ENCODE measurements at regions not wholly inside any gene's neighbourhood (a gene's known extent, or its start where the extent isn't known, plus 50 kb on each side); places are given as distances from the start of the nearest gene placed in this dataset.

GRCh38 chr6:128641703-128642102, 121.3 kb upstream of the PTPRK start:
- no peak for TF ChIP-seq POLR2A (IDR thresholded peaks at IDR 0.05)
- no peak for TF ChIP-seq CTCF (IDR thresholded peaks at IDR 0.05)
- no peak for TF ChIP-seq EP300 (IDR thresholded peaks at IDR 0.05; ENCODE audit: low read depth)
- TF ChIP-seq POLR2AphosphoS5 (IDR thresholded peaks at IDR 0.05): no peak

All from transverse colon (tissue), 4 donors.